HG02943 (cell line): ENCODE measurements at regions not wholly inside any gene's neighbourhood (a gene's known extent, or its start where the extent isn't known, plus 50 kb on each side); places are given as distances from the start of the nearest gene placed in this dataset.

Source experiments
- ATAC-seq: cut with Tn5 transposase; IDR thresholded peaks from one replicate; pipeline ENCODE4 v1.9.1; 2021; ENCODE audit warnings: mild to moderate bottlenecking, low read depth, moderate library complexity; ENCODE audit not compliant: unreplicated experiment

GRCh38 chr12:17695495-17695894 lies 394.5 kb downstream of the RERGL start:
- no peak for ATAC-seq

- ATAC-seq = no peak
Observed at GRCh38 chr12:17691369-17691768, 398.6 kb downstream of the RERGL start.

DNA sequence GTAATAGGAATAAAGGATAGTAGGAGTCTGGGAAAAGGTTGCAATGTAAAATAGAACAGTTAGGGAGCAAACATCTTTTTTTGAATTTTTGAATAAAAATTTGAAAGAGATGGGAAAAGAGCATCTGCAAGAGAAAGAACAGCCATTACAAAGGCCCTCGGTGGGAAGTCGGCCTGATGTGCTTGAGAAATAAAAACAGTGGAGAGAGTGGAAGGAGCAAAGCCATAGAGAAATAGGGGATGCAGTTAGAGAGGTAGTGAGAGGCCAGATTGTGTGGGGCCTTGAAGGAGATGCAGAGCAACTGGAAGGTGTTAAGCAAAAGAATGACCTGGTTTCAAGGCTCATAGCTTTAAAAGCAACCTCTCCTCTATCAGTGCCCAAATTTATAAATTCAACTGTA lies 409.8 kb downstream of the RERGL start:
- ATAC-seq = no peak

DNA sequence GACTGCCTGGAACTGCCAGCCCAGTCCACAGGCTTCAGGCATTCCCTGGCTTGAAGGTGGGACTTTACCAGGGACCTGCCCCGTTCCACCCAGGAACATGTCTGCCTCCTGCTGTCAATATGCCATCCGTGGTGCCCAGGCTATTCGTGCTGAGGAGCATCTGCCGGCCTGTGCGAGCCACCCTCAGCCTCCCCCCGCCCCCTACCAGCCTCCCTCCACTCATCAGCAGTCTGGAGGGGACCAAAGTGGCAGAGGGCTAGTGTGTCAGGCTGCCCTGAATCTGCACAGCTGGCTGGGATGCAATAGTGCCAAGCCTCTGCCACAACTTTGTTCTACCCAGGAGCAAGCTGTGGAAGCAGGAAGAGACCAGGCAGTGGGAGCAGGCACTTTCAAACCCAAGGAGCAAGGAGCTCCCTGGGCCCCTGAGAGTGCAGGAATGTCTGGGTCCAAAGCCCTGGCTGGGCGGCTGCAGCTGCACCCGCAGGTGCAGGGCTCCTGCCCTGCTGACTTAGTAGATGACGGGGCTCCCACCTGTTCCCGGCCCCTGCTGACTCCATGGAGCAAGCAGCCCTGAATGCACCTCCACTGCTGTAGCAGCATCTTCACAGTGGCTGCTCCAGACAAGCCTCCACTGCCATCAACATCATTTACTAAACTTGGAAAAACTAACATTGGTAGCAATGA lies 423.2 kb downstream of the RERGL start:
- no peak for ATAC-seq

DNA sequence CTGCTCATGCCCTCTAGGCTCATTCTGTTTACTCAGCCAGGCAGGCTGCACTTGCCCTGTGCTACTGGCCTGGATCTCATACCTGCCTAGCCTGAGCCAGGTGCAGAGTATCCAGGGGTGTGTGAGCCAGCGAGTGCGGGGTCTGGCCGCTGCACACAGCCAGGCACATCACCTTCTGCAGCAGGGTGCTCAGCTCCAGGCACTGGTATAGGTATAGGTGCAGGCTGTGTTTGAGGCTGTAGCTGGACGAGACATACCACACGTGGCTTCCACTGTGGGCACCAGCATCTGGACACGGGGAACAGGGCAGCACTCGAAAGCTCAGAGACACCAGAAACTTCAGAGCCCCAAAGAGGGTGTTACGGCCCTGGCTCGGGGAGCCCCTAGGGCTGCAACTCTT lies 424.2 kb downstream of the RERGL start:
- no peak for ATAC-seq

DNA sequence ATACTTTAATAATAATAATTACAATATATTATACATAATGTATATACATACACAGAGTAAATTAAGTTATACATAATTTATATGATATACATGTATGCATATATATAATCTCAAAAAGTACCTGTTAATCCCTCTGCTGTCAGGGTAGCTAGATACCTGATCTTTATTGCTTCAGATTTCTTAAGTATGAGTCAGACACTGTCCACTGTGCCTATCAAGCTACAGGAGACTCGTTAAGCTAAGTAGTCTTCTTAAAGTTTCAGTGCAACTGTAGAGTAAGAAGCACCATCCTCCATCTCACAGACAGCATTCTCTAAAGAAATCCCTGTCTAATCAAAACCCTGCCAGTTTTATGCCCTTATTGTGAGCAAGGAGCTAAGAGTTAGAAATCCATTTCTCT lies 428.7 kb downstream of the RERGL start:
- ATAC-seq = no peak

- ATAC-seq = no peak
Observed at GRCh38 chr12:17652436-17652835, 437.6 kb downstream of the RERGL start.

DNA sequence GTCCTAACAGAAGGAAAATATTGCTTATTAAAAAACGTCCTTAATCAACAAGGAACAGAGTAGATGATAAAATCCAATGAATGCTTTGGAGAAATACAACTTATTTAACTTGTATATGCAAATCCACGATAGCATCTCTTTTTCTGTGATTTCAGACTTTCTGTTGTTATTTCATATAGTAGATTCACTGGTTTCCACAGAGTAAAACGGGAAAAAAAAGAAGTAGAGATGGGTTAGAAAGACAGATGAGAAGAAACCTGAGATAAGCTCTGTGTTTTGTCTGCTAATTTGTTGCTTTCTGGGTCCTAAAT lies 447.7 kb downstream of the RERGL start:
- ATAC-seq = no peak

DNA sequence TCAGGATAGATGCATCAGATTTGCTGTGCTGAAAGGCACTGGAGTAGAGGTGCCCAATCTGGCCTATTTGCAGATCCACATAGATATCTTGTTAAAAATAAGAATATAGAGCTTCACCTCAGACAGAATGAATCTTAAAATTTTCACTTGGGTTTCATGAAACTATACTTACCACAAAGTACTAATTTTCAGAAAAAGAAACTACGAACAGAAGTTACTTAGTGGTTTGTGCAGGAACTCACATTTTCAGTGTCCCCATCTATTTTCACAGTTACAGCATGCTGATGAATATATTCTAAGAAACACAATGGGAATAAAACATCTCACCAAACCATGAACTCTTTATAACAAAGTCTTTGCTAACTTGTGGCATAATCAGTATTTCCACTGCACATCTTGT lies 449.4 kb downstream of the RERGL start:
- ATAC-seq = no peak

DNA sequence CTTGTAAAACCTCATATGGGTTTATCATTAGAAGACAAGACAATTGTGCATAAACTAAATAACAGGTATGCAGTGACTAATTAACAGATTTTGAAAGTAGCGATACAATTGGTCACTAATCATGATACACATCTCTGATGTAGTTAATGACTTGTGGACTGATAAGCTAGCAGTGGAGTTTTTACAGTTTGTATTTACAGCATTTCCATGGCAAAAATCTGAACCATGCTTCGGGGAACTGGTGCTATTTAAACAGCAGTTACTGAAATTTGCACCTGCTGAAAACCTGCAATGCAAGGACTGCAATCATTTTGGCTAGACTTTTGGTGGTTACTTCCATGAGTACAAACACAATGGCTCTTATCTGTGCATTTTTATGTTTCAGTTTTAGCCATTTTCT lies 471.2 kb downstream of the RERGL start:
- ATAC-seq = no peak

- ATAC-seq = no peak
Observed at GRCh38 chr12:17609701-17610100, 480.3 kb downstream of the RERGL start.

DNA sequence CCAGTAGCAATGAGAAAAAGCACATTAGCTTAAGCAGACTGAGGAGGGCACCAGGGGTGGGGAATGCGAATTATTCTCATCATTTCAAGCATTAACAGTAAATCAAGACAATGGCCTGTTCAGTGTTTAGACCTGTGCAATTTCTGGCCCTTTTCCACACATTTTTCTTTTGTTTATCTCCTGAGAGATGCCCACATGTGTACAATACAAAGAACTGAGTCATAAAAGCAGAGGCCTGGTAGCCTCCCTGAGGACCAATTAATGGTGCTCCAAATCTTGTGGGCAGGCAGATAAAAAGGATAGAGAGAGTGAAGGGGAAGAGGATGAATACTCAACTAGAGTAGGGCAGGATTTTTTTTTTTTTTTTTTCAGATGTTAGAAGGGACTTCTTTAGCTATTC lies 480.8 kb downstream of the RERGL start:
- ATAC-seq = no peak

DNA sequence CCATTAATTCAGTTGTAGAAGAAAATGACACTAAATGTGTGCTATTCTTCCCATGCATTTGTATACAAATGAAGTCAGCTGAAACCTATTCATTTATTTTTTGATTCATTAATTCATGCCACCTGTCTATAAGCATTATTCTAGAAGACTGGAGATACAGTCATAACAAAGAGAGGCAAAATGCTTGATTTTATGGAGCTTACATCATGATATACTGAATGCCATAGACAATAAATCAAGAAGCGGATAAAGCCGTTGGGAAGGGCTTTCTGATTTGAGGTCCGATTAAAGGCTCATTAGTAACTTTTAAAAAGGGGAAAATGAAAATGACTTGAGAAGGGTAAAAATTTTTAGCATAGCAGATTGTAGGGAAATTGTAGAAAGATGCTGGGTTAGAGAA lies 494.9 kb downstream of the RERGL start:
- no peak for ATAC-seq

- no peak for ATAC-seq
Observed at GRCh38 chr12:17593715-17594406, 496.1 kb downstream of the RERGL start.

DNA sequence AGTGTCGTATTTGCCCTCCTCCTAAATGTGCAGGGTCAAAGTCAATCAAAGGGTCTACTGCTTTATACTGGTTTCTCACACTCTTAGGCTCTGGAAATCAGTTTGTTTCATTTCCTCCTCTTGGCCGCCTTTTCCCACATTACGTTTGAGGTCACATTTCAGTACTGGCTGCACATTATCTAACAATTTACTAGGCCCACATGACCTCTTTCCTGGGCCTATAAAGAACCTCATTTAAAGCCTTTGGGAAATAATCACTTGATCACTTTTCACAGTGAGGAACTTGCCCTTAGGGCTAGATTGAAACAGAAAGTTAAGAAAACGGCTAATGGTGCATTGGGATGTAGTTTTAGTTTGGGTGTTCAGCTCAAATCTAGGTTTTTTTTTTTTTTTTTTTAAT lies 497.5 kb downstream of the RERGL start:
- no peak for ATAC-seq

DNA sequence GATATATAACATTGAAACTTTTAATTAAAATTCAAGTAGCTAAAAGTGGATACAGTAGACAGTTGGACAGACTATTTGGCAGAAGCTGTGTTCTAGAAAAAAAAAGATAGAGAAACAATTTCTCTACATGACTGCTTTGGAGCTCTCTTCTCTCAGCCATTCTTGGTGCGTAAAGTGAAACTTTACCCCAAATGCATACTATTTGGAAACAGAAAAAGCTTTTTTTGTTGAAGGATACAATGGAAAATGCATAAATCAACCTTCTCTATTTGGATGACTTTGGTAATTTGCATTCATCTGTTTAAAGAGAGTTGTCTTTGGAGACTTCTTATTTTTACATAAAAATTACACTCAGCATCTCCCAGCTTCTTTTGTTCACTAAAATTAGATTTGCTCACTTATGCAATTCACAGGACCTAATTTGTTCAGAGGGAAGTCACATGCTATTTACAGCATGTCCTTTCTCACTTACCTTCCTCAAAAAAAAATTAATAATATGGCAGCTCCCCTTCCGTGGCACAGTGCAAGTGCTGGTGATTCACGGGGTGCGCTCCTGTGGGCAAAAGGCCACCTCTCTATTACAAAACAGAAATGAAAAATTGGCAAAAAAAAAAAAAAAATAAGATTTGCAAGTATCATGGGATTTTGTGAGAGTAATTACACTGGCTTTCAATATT lies 498.9 kb downstream of the RERGL start:
- no peak for ATAC-seq

DNA sequence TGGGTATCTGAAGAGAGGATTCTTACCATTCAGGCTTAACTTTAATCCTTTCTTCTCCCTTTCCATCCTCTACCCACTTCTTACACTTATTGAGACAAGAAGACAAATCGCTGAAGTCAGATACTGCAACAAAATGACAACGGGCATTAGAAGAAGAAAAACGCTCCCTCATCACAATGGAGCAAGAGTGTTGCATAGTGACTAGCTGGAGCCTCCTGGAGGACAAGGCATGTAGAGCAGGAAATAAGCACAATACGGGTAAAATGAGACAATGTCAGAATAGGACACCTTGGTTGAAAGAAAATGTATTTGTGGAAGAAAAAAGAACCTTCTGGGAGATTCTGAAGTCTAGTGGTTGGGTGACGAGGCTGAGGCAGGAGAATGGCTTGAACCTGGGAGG lies 501.0 kb downstream of the RERGL start:
- no peak for ATAC-seq

DNA sequence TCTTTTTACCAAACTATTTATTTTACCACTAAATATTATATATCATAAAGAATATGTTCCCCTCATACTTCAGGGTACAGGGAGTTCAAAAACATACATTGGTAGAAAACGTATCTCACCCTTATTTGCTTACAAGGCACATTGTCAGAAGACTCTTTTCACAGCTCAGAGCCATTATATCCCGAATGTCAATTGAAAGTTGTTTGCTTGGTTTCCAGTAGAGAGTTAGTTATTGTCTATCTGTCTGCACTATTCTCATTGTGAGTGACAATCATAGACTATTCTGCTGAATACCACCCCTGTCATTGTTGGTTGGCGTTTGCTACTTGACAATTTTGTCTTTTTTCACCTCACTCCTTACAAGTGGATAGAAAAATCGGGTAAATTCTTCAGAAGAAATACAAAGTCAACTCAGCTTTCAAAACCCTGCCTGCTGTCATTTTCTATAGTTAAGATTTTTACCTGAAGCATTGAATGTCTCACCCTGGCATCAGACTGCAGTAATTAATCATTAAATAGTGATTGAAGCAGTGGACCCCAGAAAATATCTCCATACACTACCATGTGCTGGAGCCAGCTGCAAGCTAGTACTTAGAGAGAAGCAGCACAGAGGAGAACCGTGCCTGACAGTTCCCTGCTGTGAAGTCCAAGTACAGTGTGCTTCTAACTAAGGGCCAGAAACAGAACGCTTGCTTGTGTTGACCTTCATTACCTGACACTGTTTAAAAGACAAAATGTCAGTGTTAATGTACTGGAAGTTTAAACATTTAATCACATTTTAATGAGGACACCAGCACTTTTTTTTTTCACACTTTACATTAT lies 510.6 kb downstream of the RERGL start:
- ATAC-seq = no peak

DNA sequence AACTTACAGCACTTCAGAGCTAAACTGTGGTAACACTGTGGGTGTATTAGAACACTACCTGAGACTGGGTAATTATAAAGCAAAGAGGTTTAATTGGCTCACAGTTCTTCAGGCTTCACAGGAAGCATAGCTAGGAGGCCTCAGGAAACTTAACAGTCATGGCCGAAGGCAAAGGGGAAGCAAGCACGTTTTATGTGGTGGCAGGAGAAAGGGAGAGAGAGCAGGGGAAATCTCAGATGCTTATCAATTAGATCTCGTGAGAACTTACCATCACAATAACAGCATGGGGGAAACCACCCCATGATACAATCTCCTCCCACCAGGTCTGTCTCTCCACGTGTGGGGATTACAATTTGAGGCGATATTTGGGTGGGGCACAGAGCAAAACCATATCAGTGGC lies 512.6 kb downstream of the RERGL start:
- no peak for ATAC-seq

DNA sequence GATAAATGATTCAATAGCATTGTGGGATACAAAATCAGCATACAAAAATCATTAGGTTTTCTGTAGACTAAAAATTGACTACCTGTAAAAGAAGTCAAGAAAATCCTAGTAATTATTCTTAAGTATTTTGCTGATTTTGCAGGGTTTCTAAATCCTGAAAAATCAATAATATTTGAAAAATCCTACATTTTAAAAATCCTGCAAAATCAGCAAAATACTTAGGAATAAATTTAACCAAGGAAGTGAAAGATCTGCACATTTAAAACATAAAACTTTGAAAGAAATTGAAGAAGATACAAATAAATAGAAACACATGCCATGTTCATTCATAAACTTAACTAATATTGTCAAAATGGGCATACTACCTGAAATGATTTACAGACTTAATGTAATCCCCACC lies 517.7 kb downstream of the RERGL start:
- no peak for ATAC-seq

- no peak for ATAC-seq
Observed at GRCh38 chr12:17571047-17571446, 518.9 kb downstream of the RERGL start.
